HG03469 (cell line): ENCODE measurements at regions not wholly inside any gene's neighbourhood (a gene's known extent, or its start where the extent isn't known, plus 50 kb on each side); places are given as distances from the start of the nearest gene placed in this dataset.

ENCODE experiments used
- ATAC-seq: cut with Tn5 transposase; IDR thresholded peaks from one replicate; pipeline ENCODE4 v1.9.1; 2021; ENCODE audit warnings: mild to moderate bottlenecking, moderate library complexity, moderate number of reproducible peaks; ENCODE audit not compliant: unreplicated experiment

DNA sequence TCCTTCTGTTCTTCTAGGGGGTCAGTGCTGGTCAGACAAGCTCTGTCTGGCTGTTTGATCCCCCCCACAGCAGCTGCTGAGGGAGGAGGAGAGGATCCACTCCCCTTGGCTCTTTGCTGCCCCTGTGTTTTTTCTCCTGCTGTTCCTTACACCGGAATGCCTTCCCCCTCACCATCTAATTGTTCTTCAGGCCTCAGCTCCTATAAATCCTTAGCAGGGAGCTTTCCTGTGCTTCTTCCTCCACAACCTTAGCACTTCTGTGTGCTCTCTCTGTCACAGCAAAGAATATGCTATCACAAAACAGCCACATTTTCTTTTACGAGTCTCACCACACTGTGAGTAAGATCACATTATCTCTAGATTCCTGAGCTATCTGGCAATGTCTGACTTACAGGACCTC is 196.6 kb downstream of the OTOR start:
- no peak for ATAC-seq

GRCh38 chr20:16945619-16946018 is 197.5 kb downstream of the OTOR start:
- ATAC-seq, result no peak

- ATAC-seq, result no peak
Observed at GRCh38 chr20:16946097-16946496, 197.9 kb downstream of the OTOR start.

- no peak for ATAC-seq
Observed at GRCh38 chr20:16947479-16947878, 199.3 kb downstream of the OTOR start.

- ATAC-seq, result no peak
Observed at GRCh38 chr20:16951876-16952275, 203.7 kb downstream of the OTOR start.

DNA sequence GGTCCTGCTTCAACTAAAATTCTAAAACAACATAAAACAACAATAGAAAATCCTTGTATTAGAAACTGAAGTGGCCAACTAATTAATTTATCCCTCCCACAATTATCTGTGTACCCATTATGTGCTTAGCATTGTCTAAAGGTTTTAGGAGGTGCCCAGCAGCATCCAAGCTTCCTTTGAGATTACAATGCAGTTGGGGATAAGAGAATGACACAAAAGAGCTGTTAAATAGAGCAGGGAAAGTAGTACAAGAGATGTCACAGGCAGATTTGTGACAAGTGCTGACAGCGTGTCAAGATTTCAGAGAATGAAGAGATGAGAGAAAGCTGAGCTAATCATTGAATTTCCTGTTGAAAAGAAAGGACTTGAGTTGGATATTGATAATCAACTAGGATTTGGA is 204.8 kb downstream of the OTOR start:
- no peak for ATAC-seq

DNA sequence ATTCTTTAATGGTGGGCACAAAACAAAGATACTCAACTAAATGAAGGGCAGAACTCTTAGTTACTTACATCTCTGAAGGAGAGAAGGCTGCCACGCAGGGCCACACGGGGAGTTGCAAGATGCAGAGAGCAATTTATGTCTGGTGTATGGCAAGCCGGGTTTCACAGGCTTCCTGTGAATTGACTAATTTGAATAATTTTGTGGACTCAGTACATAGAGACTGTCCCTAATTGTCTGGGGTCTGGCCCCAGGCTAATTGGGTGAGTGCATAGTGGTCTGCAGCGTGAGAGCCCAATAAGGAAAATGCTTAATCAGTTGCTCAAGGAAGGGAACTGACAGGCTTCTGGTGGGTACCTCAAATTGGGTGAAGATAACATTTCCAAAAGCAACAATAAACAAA is 205.7 kb downstream of the OTOR start:
- no peak for ATAC-seq

GRCh38 chr20:16955462-16955861 is 207.3 kb downstream of the OTOR start:
- ATAC-seq, result no peak

GRCh38 chr20:16955971-16956370 is 207.8 kb downstream of the OTOR start:
- ATAC-seq, result no peak

DNA sequence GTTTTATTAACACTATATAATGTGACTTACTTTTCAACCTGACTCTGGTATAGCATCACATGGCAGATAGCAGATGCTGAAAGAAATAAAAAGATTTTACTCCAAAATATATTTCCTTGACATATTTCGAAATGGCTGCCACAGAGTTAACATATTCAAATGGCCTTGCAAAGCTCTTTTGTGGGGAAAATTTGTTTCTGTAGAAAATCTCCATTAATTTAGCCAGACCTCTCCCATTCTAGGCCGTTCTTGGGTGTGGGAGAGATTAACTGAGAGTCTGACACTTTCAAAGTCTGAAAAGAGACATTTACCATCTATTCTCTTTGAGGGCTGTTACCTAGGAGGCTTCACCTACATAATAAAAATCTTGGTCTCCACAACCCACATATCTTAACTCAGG is 217.2 kb downstream of the OTOR start:
- no peak for ATAC-seq

GRCh38 chr20:16966276-16966880 is 218.2 kb downstream of the OTOR start:
- no peak for ATAC-seq

DNA sequence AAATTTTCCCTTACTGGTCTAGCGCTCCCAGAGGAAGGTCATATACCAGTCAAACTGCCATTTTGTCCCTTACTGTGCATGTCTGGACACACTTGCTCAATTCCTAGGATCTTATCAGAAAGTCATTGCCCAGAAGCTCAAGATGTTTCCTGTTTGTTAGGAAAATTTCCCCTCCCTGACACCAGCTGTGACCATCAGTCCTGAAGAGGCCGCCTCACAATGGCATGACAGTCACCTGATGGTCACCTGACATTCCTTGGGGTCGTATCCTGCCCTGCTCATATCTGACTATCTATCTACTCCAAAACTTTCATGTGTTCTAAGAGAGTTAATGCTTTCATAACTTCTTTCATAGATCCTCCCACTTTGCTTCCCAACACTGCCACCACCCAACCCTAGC is 219.9 kb downstream of the OTOR start:
- ATAC-seq, result no peak

GRCh38 chr20:16970776-16971175 is 222.6 kb downstream of the OTOR start:
- no peak for ATAC-seq

GRCh38 chr20:16974080-16974854 is 226.1 kb downstream of the OTOR start:
- ATAC-seq, result no peak

- ATAC-seq, result no peak
Observed at GRCh38 chr20:16974855-16975162, 226.7 kb downstream of the OTOR start.

DNA sequence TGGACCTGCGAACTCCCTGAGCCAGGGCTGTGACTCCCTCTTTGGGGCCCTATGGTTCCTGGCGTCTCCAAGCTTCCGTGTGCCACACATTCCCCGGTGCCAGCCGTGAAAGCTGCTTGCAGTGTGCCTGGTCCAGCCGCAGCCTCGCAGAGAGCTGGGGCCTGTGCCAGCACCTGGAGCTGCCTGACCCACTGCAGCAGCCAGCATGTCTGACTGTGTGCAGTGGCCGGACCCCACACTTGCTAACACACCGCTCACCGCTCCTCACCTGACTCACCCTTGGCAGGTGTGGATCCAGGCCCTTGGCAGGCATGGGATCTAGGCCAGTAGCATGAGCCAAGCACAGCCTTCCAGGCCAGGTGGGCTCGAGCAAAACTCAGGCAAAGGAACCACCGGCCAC is 227.5 kb downstream of the OTOR start:
- no peak for ATAC-seq

- ATAC-seq, result no peak
Observed at GRCh38 chr20:16978497-16978896, 230.3 kb downstream of the OTOR start.

GRCh38 chr20:16982091-16982726 is 234.1 kb downstream of the OTOR start:
- ATAC-seq, result no peak

DNA sequence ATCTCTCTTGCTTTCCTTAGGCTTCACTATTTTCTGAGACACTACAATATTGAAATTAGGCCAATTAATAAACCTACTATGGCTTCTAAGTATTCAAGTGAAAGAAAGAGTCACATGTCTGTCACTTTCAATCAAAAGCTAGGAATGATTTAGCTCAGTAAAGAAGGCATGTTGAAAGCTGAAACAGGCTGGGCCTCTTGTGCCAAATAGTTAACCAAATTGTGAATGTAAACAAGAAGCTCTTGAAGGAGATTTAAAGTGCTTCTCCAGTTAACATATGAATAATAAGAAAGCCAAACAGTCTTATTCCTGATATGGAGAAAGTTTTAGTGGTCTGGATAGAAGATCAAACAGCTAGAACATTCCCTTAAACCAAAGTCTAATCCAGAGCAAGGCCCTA is 236.3 kb downstream of the OTOR start:
- ATAC-seq, result no peak

- ATAC-seq, result no peak
Observed at GRCh38 chr20:17003170-17003870, 223.5 kb upstream of the PCSK2 start.

GRCh38 chr20:17010181-17010580 is 216.7 kb upstream of the PCSK2 start:
- ATAC-seq, result no peak
